Hippocampal formation (tissue), 2 donors: ENCODE measurements at regions not wholly inside any gene's neighbourhood (a gene's known extent, or its start where the extent isn't known, plus 50 kb on each side); places are given as distances from the start of the nearest gene placed in this dataset.
"Not testable (repeated sequence)": the region's sequence is repeated elsewhere in the genome, so short reads cannot be mapped to it uniquely, and the experiment has no call there.

Experiments used
- DNase-seq, 2 donors: peaks; one replicate each; lab custom pipeline; 2025; lab: John Stamatoyannopoulos, UW

- not testable (repeated sequence) for DNase-seq
Observed at GRCh38 chr3:39655718-39656117, 153.7 kb upstream of the MYRIP start.

- no peak for DNase-seq
Observed at GRCh38 chr3:39657075-39657474, 152.3 kb upstream of the MYRIP start.

- DNase-seq: no peak
Observed at GRCh38 chr3:39657775-39658174, 151.6 kb upstream of the MYRIP start.

GRCh38 chr3:39664931-39665330 lies 144.5 kb upstream of the MYRIP start:
- no peak for DNase-seq

- DNase-seq: no peak
Observed at GRCh38 chr3:39665441-39665840, 144.0 kb upstream of the MYRIP start.

GRCh38 chr3:39668420-39668819 lies 141.0 kb upstream of the MYRIP start:
- DNase-seq: peak in 1 of 2 donors; percentile 33

GRCh38 chr3:39671116-39671515 lies 138.3 kb upstream of the MYRIP start:
- DNase-seq: no peak

- DNase-seq: no peak
Observed at GRCh38 chr3:39671600-39671999, 137.8 kb upstream of the MYRIP start.

GRCh38 chr3:39705351-39705900 lies 104.0 kb upstream of the MYRIP start:
- no peak for DNase-seq

- DNase-seq: peak in 1 of 2 donors; percentile 0
Observed at GRCh38 chr3:39707314-39707909, 102.0 kb upstream of the MYRIP start.

- DNase-seq: no peak
Observed at GRCh38 chr3:39712413-39713048, 96.9 kb upstream of the MYRIP start.

- DNase-seq: not testable (repeated sequence)
Observed at GRCh38 chr3:39713341-39713740, 96.1 kb upstream of the MYRIP start.

GRCh38 chr3:39716849-39717248 lies 92.6 kb upstream of the MYRIP start:
- no peak for DNase-seq

- no peak for DNase-seq
Observed at GRCh38 chr3:39718674-39719595, 90.5 kb upstream of the MYRIP start.

GRCh38 chr3:39721076-39721475 lies 88.3 kb upstream of the MYRIP start:
- no peak for DNase-seq

- DNase-seq: peak; percentile 1 to 2
Observed at GRCh38 chr3:39724233-39724846, 85.1 kb upstream of the MYRIP start.

GRCh38 chr3:39725321-39725720 lies 84.1 kb upstream of the MYRIP start:
- no peak for DNase-seq

GRCh38 chr3:39727415-39727814 lies 82.0 kb upstream of the MYRIP start:
- DNase-seq: no peak

GRCh38 chr3:39733804-39734203 lies 75.6 kb upstream of the MYRIP start:
- no peak for DNase-seq

GRCh38 chr3:39739658-39740057 lies 69.8 kb upstream of the MYRIP start:
- DNase-seq: not testable (repeated sequence)

GRCh38 chr3:39744746-39745145 lies 64.7 kb upstream of the MYRIP start:
- DNase-seq: no peak

- DNase-seq: no peak
Observed at GRCh38 chr3:39748002-39748401, 61.4 kb upstream of the MYRIP start.
